HL-60 (cell line): ENCODE measurements at regions not wholly inside any gene's neighbourhood (a gene's known extent, or its start where the extent isn't known, plus 50 kb on each side); places are given as distances from the start of the nearest gene placed in this dataset.

Source experiments
- GABPA ChIP-seq: IDR thresholded peaks from 2 replicates; pipeline ENCODE4 v1.6.1; 2012; ENCODE audit warnings: low read depth
- POLR2AphosphoS5 ChIP-seq: IDR thresholded peaks from 2 replicates; pipeline ENCODE4 v1.6.1; 2012; ENCODE audit warnings: low read depth
- SPI1 ChIP-seq: IDR thresholded peaks from 2 replicates; pipeline ENCODE4 v1.6.1; 2012; ENCODE audit warnings: low read depth, mild to moderate bottlenecking, borderline replicate concordance
- TF ChIP-seq, protein P1 (sequence below): IDR thresholded peaks from one replicate; pipeline ENCODE4 v1.5.1; 2011; ENCODE audit warnings: low read length, control low read depth, inconsistent platforms; ENCODE audit not compliant: insufficient read depth
- TF ChIP-seq, protein P2 (sequence below): IDR thresholded peaks from 2 replicates; pipeline ENCODE4 v1.6.1; 2012; ENCODE audit warnings: low read depth; ENCODE audit not compliant: insufficient replicate concordance

DNA sequence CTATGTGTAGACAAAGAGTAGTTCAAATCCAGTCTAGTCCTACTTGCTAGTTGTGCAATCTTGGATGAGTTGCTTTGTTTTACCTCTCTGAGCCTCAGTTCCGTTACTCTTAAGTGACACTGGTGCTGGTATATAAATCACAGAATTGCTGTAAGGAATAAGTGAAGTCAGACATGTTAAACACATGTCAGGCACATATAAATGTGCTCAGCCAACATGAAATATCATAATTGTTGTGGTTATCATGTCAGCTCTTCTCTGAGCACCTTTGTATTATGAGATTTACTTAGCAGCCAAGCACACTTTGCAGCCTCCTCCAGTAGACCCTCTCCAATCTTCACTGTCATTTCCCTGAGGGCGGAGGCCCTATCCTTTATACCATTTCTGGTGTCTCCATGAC, 87.9 kb upstream of the PAK3 start:
- TF ChIP-seq SPI1 (no peak), POLR2AphosphoS5 (no peak), GABPA (no peak)
- TF ChIP-seq, protein P1, sequence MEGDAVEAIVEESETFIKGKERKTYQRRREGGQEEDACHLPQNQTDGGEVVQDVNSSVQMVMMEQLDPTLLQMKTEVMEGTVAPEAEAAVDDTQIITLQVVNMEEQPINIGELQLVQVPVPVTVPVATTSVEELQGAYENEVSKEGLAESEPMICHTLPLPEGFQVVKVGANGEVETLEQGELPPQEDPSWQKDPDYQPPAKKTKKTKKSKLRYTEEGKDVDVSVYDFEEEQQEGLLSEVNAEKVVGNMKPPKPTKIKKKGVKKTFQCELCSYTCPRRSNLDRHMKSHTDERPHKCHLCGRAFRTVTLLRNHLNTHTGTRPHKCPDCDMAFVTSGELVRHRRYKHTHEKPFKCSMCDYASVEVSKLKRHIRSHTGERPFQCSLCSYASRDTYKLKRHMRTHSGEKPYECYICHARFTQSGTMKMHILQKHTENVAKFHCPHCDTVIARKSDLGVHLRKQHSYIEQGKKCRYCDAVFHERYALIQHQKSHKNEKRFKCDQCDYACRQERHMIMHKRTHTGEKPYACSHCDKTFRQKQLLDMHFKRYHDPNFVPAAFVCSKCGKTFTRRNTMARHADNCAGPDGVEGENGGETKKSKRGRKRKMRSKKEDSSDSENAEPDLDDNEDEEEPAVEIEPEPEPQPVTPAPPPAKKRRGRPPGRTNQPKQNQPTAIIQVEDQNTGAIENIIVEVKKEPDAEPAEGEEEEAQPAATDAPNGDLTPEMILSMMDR, result no peak
- TF ChIP-seq, protein P2, sequence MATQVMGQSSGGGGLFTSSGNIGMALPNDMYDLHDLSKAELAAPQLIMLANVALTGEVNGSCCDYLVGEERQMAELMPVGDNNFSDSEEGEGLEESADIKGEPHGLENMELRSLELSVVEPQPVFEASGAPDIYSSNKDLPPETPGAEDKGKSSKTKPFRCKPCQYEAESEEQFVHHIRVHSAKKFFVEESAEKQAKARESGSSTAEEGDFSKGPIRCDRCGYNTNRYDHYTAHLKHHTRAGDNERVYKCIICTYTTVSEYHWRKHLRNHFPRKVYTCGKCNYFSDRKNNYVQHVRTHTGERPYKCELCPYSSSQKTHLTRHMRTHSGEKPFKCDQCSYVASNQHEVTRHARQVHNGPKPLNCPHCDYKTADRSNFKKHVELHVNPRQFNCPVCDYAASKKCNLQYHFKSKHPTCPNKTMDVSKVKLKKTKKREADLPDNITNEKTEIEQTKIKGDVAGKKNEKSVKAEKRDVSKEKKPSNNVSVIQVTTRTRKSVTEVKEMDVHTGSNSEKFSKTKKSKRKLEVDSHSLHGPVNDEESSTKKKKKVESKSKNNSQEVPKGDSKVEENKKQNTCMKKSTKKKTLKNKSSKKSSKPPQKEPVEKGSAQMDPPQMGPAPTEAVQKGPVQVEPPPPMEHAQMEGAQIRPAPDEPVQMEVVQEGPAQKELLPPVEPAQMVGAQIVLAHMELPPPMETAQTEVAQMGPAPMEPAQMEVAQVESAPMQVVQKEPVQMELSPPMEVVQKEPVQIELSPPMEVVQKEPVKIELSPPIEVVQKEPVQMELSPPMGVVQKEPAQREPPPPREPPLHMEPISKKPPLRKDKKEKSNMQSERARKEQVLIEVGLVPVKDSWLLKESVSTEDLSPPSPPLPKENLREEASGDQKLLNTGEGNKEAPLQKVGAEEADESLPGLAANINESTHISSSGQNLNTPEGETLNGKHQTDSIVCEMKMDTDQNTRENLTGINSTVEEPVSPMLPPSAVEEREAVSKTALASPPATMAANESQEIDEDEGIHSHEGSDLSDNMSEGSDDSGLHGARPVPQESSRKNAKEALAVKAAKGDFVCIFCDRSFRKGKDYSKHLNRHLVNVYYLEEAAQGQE, result no peak
